ENCODE measurements at regions not wholly inside any gene's neighbourhood (a gene's known extent, or its start where the extent isn't known, plus 50 kb on each side); places are given as distances from the start of the nearest gene placed in this dataset.

DNA sequence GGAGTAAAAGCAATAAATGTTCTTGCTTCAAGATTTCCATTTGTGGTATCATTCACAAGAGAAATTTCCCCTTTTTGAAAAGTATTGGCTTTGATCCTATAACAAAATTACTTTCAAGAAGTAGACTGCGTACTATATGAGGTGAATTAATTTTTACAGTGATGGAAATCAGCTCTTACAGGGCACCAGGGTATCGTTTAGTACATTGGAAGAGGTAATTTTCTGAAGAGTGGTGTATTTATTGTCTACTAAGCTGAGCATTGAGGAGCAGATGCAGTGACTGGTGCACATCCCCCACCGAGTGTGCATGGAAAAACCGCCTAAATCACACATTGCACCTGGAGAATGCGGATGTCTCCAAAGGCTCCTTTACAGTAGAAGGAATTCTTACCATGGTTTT lies 209.5 kb downstream of the SAMD5 start:
- DNase-seq = no peak

DNA sequence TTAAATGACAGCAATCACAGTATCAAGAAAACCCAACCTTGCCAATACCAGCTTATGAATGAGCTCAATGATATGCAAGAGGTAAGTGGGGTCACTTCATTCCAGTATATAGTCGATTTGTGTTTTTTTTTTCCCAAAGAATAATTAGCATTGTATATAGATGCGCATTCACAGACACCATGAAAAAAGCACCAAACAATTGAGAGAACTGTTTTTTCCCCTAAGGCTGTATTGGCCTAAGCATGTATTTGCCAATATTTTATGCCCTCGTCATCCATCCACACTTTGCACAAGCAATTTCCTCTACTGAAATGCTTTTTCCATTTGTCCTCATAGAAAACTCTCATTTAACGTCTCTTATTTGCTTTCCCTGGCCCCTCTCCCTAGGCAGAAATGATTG lies 213.7 kb downstream of the SAMD5 start:
- no peak for DNase-seq

DNA sequence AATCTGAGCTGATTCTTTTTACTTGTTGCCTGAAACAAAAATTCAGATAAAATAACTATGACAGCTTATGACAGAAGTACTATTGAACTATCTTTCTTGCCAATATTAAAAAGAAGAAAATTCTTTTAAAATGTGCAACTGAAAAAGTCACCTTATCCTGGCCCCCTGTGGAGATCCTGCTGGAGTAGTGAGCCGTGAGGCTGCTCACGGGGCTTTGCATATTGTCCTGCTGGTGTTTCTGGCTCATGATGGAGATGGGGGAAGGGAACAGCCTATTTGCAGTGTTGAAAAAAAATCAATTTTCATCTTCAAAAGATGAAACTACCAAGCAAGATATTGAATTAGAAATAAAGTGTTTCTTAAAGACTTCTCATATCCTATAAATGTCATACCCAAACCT lies 216.0 kb downstream of the SAMD5 start:
- DNase-seq = no peak

DNA sequence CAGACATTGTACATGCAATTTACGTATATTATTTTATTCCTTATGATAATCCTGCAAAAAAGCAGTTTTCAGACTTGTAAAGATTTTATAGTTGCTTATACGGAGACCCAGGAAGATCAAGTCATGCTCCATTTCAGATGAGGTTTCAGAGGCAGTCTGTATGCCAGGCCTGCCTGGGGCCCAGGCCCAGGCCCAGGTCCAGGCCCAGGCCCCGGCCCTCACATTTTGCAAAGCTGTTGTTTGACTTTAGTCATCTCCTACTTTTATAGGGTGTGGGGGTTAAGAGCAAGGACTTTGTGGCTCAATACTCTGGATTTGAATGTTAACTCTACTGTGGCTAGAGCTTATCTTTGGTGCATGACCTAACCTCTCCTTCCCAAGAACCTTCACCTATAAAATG lies 217.9 kb downstream of the SAMD5 start:
- no peak for DNase-seq

DNA sequence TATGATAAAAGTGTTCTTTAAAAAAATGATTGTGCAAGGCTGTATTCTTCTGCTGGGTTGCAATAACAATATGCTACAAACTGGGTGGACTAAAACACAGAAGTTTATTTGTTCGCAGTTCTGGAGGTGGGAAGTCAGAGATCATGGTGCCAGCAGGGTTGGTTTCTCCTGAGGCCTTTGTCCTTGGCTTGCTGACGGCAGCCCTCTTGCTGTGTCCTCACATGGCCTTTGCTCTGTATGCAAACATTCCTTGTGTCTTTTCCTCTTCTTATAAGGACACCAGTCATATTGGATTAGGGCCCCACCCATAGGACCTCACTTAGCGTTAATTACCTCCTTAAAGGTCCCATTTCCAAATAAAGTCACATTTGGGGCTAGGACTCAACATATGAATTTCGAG lies 220.4 kb downstream of the SAMD5 start:
- DNase-seq = no peak

DNA sequence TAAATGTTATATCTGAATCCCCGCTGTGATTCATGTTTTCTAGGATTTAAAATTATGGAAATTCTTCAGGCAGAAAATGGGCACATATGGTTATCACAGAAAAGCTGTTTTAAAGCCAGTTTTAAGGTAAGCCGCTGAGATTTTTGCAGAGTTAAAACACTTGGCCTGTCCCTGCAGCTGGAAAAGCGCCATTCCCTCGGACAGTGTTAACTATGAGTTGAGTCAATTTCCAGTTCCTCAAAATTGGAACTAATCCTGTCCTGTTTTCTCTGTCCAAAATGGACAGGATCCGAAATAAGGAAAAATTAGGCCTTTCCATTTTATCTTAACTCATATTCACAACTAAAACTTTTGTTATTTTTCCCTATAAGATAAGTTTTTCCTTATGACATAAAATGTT lies 225.2 kb downstream of the SAMD5 start:
- no peak for DNase-seq

DNA sequence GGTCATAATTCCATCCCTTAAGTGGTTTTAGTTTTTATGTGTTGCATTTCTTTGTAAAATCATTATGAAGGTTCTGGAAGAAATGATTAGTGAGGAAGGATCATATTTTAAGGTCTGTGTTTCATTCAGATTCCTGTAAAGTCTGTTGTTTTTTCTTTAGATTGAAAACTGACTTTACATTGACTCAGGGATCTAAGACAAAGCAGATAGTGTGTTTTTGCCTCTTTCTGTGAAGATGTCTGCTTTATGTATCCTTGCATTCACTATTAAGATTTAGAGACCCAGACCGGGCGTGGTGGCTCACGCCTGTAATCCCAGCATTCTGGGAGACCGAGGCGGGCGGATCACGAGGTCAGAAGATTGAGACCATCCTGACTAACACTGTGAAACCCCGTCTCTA lies 225.7 kb downstream of the SAMD5 start:
- no peak for DNase-seq

DNA sequence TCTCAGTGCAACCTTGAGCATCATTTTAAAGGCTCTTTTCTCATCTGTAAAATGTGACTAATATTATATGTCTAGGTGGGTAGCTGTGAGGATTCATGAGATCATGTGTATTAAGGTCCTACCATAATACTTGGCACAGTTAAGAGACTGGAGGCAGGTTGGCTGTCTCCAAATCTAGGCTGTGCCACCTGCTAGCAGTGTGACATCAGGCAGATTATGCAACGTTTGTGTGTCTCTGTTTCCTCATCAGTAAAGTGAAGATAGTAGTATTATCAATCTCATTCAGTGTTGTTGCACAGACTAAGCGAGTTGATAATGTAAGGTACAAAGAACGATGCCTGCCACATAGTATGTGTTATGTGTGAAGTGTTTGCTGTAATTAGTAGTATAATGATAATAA lies 227.4 kb downstream of the SAMD5 start:
- no peak for DNase-seq

DNA sequence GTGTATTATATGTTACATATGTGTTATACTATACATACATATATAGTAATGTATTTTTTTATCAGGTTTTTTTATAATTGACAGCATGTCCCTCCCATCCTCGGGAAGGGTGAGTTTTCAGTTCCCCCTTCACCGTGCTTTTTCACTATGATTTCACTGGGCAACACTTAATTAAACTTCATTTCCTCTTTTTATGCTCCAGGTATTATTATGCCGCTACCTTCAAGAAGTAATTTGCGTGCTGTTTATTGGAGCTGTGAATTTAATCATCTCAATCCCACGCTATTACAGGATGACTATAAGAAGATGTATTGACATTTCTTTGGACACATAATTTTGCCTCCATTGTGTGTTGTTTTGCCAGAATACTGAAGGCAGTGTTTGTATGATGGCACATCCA lies 228.6 kb downstream of the SAMD5 start:
- DNase-seq = no peak

DNA sequence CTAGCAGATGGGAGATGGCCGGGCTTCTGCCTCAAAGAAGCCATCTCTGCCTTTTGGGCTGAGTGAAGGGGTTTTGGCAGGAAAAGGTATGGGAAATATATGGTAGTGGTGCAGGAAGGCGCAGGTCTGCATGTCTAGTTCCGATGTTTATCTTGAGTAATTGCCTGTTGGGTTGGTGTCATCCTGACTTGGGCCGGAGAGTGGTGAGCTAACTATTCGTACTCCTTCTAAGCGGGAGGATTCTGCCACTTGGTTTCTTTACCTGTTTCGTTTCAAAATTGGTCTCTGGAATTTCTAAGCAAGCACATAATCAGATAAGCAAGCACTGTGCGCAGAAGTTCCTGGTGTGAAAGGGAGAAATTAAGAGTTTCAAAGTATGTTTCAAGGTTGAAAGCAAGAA lies 229.6 kb downstream of the SAMD5 start:
- no peak for DNase-seq

DNA sequence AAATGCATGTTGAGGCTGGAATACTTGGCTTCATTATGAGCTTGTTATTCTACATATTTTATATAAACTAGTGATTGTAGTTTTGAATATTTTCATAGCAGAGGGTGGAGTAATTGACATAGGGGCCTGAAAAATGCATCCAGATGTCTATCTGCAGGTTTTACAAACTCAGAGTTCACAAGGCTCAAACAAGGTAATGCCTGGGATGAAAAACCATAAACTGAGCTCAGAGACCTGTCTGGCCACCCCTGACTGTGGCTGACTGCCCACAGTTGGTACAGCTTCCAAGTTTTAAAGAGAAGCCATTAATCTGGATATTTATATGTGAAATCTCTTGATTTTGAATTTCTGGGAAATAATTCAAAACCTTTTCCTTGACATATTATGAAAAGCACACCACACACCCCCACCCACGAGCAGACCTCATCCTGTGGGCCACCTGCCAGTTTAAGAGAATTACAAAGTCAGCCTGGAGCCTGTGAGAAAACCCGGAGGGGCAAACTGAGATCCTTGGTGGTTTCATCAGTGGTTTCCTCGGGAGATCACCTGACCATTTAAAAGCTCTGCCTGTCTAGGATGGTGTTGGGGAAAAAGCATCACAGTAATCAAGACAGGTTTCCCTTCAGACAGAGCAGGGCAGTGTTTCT lies 230.1 kb downstream of the SAMD5 start:
- DNase-seq = no peak

DNA sequence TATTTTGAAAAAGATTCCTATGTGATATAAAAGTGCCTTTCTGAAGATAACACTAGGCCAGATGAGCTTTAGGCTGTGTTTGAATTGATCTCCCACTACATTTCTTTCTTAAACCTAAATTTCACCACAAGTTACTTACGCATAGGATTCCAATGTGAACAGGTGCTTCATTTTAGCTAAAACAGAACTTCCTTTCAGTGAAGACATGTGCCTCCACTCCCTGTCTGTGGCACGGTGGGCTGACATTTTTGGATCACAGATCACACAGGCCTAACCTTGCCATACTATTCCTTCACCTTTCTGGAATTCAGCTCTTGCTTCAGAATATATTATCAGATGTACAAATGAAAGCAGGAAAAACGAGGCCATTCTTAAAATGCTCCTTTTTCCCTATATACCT lies 231.8 kb downstream of the SAMD5 start:
- no peak for DNase-seq

DNA sequence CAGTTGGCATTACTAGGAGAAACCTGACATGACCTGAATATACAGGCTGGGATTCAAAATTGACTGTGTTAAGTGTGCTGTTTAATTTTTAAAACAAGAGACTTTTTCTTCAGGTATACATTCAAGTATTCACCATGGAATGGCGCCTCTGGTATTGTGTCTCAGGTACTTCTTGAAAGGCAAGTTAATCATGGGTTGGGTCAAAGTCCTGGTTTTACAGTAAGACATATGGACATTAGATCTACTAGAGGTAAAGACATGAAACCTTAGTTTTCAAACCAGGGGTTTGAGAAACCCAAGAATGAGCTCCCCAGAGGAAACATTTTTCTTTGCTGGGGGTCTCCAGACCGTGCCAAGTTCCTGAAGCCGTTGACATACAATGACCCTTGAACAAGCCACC lies 232.4 kb downstream of the SAMD5 start:
- no peak for DNase-seq

DNA sequence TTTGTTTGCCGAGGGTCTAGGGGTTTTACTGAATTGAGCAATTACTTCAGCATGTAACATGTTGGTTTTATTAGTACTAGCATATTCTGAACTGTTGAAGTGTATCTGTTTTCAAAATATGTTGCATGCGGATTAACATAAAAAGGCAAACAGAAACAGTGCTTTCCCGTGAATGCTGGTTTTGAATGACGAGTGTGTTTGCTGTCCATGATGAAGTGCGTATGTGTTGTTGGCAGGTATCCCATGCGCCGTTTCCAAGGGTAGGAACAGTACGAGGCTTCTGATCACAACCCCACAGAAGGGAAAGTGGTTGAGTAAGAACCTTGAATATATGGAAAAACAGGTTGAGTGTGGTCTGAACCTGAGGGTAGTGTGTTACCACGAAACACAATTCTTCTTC lies 232.9 kb downstream of the SAMD5 start:
- no peak for DNase-seq

DNA sequence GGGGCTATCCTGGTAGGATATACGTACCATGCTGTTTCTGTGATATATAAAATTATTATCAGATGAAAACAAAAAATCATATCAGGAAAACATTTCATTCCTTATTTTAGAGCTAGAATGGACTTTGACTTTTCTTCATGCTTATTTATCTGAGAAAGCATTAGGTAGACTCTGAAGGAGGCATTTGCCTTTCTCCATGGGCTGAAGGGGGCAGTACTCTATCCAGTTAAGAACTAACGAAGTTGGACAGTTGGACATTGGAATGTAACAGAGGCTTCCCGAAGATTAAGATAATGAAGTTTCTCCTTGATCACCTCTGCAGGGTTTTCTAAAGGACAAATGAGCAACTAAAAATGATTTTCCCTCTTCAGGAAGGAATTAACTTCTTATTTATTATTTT lies 233.9 kb downstream of the SAMD5 start:
- no peak for DNase-seq

DNA sequence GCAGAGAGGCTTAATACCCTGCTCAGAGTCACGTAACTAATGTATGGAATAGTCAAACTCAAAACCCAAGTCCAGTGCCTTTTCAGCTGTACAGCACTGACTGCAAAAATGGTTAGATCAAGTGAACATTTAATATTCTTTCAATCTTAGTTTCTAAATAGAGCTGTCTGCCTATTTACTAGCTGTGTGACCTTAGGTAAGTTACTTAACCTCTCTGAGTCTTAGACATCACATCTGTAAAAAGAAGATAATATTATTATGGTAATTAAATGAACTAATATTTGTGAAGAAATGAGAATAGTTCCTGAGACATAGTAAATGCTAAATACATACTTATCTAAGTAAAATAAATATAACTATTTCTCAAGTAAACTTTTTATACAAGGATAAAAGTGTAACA lies 235.5 kb downstream of the SAMD5 start:
- DNase-seq = no peak

DNA sequence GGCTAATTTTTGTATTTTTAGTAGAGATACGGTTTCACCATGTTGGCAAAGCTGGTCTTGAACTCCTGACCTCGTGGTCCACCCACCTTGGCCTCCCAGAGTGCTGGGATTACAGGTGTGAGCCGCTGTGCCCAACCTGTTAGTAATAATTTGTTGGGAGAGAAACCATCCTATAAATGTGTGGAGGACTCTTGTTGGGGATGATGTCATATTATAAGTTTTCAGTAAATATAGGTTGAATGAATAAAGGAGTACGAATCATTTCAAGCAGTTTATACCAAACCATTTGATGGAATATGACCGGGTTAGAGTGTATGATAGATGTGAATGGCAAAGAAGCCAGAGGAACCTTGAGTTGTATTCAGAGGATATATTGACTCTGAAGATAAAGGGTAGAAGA lies 240.8 kb downstream of the SAMD5 start:
- no peak for DNase-seq

DNA sequence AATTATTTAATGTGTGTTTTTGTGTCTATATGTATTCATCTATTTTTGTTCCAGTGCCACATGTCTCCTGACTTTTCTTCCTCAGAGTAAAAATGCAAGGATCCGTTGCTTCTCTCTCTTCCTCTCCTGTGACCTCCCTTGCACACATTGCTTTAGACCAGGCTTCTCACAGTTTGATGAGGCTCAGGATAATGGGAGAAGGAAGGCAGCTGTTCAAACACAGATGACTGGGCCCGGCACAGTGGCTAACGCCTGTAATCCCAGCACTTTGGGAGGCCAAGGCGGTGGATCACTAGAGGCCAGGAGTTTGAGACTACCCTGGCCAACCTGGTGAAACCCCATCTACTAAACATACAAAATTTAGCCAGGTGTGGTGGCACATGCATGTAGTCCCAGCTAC lies 241.9 kb downstream of the SAMD5 start:
- DNase-seq = no peak

DNA sequence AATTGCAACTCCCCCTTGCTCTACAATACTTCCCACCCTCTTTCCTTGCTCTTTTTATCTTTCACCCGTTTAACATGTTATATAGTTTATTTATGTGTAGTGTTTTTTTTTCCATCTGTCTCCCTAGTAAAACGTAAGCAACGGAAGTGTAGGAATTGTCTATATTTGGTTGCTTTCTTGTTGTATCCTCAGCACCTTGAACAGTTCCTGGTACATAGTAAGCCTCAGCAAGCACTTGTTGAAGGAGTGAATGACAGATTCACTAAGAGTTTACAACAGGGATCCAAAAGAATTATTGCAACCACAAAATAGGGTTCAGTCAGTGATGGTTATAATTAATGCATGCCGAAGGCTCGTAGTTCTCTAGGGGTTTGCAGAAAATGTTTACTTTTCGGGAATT lies 242.7 kb downstream of the SAMD5 start:
- DNase-seq = no peak

DNA sequence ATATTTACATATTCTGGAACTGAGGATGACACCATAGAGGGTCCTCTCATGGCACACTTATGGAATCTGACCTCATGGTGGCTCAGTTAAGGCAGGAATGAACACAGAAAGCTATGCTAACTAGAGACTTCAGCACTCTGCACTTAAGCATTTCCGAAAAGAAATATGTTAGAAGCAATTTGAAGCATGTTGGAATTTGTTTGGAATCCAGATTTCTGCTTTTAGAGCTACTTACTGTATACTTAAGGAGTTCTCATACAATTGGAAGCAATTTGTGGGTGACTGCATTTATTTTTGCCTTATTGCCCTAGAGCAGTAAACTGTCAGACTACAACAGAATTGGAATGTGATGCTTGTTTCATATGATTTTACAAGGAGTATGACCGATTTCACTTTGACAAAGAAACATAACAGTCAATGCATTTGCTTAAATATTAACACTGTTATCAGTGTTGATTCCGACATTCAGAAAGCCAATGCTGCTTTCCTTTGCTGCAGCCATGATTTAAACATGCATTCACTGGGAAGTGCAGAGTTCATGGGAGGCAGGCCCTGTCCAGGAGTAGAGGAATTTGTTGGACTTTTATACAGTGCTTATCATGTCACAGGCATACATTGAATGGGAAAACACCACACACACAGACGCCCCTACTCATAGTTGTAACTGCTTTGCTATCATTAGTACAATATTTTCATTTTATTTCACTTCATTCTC lies 244.4 kb downstream of the SAMD5 start:
- no peak for DNase-seq

DNA sequence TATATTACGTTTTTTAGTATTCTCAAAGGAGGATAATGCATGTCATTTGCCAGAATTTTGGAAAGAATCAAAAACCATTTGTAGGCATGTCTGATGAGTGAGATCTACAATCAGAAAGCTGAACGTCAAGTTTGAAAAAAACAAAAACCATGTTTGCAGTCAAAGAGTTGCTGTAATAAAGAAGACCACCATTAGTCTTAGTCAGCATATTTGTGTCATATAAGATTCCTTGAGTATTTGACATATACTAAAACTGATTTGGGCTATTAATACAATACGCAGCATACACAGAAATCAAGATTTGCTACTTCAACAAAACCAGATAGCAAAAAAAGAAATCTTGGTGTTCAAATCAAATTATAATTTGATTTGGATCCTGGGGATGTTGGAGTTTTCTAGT lies 247.5 kb downstream of the SAMD5 start:
- no peak for DNase-seq

DNA sequence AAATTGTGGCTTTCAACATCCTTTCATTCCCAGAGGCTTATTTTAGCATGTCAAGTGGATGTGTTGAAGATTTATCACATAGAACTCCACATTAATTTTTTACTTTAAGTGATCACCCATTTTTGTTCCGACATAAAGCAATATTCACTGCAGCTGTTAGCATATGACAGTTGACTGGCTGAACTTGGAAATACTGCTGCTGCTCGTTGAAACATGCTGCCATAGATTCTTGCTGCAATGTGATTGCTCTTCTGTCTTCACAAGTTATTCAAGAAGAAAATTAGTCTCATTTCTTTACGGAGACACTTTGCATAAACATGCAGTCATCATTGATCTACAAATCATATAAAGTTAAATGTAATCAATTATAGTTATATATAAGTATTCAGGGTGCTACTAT lies 248.4 kb downstream of the SAMD5 start:
- DNase-seq = no peak

DNA sequence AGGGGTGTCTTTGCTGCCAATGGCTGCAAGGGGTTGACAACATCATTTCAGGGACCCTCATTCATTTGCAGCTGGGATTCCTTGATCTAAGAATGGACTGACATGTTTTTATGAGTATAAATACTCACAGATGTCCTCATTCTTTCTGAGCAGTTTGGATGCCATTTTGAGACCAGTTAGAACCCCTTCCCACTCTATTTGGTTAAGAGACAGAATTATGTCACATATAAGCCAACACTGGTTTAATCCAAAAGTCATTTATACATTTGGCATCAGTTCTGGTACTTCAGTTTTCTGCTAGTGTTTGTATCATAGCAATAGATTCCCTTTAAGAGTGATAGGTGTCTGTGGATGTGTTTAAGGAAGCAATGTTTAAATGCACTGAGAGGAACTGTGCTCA lies 248.8 kb downstream of the SAMD5 start:
- DNase-seq = no peak

DNA sequence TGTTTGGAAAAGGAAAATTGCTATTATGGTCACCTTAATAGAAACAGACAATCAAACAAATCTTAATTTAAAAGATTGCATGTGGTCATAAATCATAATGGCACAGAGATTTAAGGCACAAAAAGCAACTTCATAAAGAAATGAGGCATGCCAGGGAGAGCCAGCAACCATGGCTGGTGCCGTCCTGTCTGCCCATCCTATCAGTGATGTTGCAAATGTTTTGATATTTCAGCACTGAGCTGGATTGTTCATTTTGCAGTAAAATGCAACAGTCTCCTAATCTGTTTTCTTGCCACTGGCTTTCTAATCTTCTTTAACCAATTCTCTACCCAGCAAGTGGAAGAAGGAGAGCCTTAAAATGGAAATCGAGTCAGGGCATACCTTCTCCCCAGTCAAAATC lies 249.8 kb downstream of the SAMD5 start:
- no peak for DNase-seq

DNA sequence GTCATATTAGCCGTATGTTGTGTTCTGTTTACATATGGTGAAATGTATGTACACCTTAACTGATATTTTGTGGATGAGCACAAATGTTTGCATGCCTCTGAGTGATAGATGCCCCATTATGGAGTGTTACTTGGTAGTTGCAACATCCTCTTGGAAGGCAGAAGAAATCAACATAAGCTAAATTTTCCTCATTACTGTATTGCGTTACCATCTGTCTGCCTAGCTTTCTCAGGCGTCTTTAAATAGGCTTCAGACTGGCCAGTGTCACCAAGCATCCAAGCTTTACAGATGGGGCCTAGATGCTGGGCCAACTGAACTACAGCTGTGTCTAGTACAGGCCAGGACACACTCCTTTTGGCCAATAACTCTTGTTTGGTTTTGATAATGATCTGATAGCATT lies 250.6 kb downstream of the SAMD5 start:
- DNase-seq = no peak
